ENCODE measurements at regions not wholly inside any gene's neighbourhood (a gene's known extent, or its start where the extent isn't known, plus 50 kb on each side); places are given as distances from the start of the nearest gene placed in this dataset.

GRCh38 chr5:5929291-5930020, 448.9 kb downstream of the MED10 start:
- DNase-seq = no peak

- DNase-seq = no peak
These were observed 453.2 kb downstream of the MED10 start for GRCh38 chr5:5925191-5925590.

GRCh38 chr5:5919411-5919810, 458.9 kb downstream of the MED10 start:
- no peak for DNase-seq

- no peak for DNase-seq
These were observed 471.6 kb downstream of the MED10 start for GRCh38 chr5:5906778-5907177.

- no peak for DNase-seq
These were observed 473.2 kb downstream of the MED10 start for GRCh38 chr5:5905186-5905585.

- DNase-seq = no peak
These were observed 474.2 kb downstream of the MED10 start for GRCh38 chr5:5904113-5904512.

- no peak for DNase-seq
These were observed 475.4 kb downstream of the MED10 start for GRCh38 chr5:5902678-5903646.

GRCh38 chr5:5900350-5900749, 477.9 kb downstream of the ICE1 start:
- no peak for DNase-seq

- no peak for DNase-seq
These were observed 477.2 kb downstream of the ICE1 start for GRCh38 chr5:5899716-5900115.

GRCh38 chr5:5888284-5888683, 465.8 kb downstream of the ICE1 start:
- DNase-seq = no peak

GRCh38 chr5:5887833-5888232, 465.4 kb downstream of the ICE1 start:
- no peak for DNase-seq

GRCh38 chr5:5886812-5887486, 464.5 kb downstream of the ICE1 start:
- peak; percentile 24 to 61 for DNase-seq

GRCh38 chr5:5886353-5886752, 463.9 kb downstream of the ICE1 start:
- no peak for DNase-seq

- DNase-seq = no peak
These were observed 463.3 kb downstream of the ICE1 start for GRCh38 chr5:5885782-5886181.

- no peak for DNase-seq
These were observed 462.1 kb downstream of the ICE1 start for GRCh38 chr5:5884593-5884992.

GRCh38 chr5:5883562-5883961, 461.1 kb downstream of the ICE1 start:
- DNase-seq = no peak

- DNase-seq = no peak
These were observed 460.7 kb downstream of the ICE1 start for GRCh38 chr5:5883146-5883545.

- DNase-seq = no peak
These were observed 460.2 kb downstream of the ICE1 start for GRCh38 chr5:5882706-5883105.

GRCh38 chr5:5881294-5881693, 458.8 kb downstream of the ICE1 start:
- no peak for DNase-seq

GRCh38 chr5:5880077-5880763, 457.7 kb downstream of the ICE1 start:
- DNase-seq = no peak

GRCh38 chr5:5857396-5857795, 434.9 kb downstream of the ICE1 start:
- DNase-seq = no peak

GRCh38 chr5:5854087-5854486, 431.6 kb downstream of the ICE1 start:
- DNase-seq = no peak

GRCh38 chr5:5838493-5838892, 416.0 kb downstream of the ICE1 start:
- DNase-seq = no peak
